Breast epithelium (tissue), 3 donors: ENCODE measurements at regions not wholly inside any gene's neighbourhood (a gene's known extent, or its start where the extent isn't known, plus 50 kb on each side); places are given as distances from the start of the nearest gene placed in this dataset.

Experiments
- POLR2A ChIP-seq: fragments of 450-650 bp; IDR thresholded peaks from one replicate; pipeline ENCODE4 v1.6.1; 2016; ENCODE audit warnings: antibody characterized with exemption, mild to moderate bottlenecking, moderate library complexity
- TF ChIP-seq, protein P1 (sequence below), 3 donors: fragments of 450-650 bp; IDR thresholded peaks; one replicate each; pipeline ENCODE4 v1.5.1; 2016 to 2017; ENCODE audit warnings: antibody characterized with exemption in 3 of 3, mild to moderate bottlenecking in 3 of 3, moderate library complexity in 3 of 3

DNA sequence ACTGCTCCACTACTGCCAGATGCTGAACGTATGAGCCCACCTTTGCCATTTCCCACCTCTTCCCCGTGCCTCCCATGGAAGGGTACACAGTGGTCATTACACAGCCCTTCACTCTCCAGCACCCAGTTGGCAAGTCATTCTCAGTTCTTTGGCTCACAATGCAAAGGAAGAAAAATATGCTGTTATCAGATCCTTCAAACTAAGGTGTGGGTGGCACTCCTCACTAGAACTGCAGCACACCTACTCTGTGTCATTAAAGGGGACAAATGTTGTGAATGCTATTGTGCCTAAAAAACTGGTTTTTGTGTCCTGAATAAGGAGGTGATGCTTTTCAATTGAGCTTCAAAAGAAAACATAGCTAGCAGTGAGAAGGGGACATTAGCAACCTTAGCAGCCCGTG is 183.1 kb upstream of the SNX2 start:
- TF ChIP-seq, protein P1, sequence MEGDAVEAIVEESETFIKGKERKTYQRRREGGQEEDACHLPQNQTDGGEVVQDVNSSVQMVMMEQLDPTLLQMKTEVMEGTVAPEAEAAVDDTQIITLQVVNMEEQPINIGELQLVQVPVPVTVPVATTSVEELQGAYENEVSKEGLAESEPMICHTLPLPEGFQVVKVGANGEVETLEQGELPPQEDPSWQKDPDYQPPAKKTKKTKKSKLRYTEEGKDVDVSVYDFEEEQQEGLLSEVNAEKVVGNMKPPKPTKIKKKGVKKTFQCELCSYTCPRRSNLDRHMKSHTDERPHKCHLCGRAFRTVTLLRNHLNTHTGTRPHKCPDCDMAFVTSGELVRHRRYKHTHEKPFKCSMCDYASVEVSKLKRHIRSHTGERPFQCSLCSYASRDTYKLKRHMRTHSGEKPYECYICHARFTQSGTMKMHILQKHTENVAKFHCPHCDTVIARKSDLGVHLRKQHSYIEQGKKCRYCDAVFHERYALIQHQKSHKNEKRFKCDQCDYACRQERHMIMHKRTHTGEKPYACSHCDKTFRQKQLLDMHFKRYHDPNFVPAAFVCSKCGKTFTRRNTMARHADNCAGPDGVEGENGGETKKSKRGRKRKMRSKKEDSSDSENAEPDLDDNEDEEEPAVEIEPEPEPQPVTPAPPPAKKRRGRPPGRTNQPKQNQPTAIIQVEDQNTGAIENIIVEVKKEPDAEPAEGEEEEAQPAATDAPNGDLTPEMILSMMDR (IDR thresholded peaks at IDR 0.05): no peak
- TF ChIP-seq POLR2A: no peak
